Endodermal cell (in vitro differentiated cells): ENCODE measurements at regions not wholly inside any gene's neighbourhood (a gene's known extent, or its start where the extent isn't known, plus 50 kb on each side); places are given as distances from the start of the nearest gene placed in this dataset.

Source experiments
- DNase-seq: peaks from one replicate; pipeline ENCODE4 v3.0.0-alpha.2; 2017
- H3K27ac ChIP-seq: 2 replicates; pipeline ENCODE4 v1.5.1; 2013; ENCODE audit warnings: mild to moderate bottlenecking, low read depth, low read length, moderate library complexity
- H3K27me3 ChIP-seq: 2 replicates; pipeline ENCODE4 v1.6.1; 2013; ENCODE audit warnings: mild to moderate bottlenecking, low read length, moderate library complexity; ENCODE audit not compliant: insufficient read depth, control insufficient read depth, poor library complexity, severe bottlenecking
- H3K36me3 ChIP-seq: 2 replicates; pipeline ENCODE4 v1.7.0; 2013; ENCODE audit warnings: mild to moderate bottlenecking, low read length, moderate library complexity; ENCODE audit not compliant: control insufficient read depth, insufficient read depth
- H3K4me1 ChIP-seq: one replicate; pipeline ENCODE4 v1.7.0; 2013; ENCODE audit warnings: low read length; ENCODE audit not compliant: control insufficient read depth, insufficient read depth
- H3K4me3 ChIP-seq: 2 replicates; pipeline ENCODE4 v1.5.1; 2013; ENCODE audit warnings: mild to moderate bottlenecking, low read length, moderate library complexity
- H3K9ac ChIP-seq: 2 replicates; pipeline ENCODE4 v1.6.1; 2013; ENCODE audit warnings: mild to moderate bottlenecking, low read length, moderate library complexity; ENCODE audit not compliant: poor library complexity, severe bottlenecking; ENCODE audit errors: extremely low read depth
- H3K9me3 ChIP-seq: 2 replicates; pipeline ENCODE4 v1.6.1; 2013; ENCODE audit warnings: mild to moderate bottlenecking, low read length, moderate library complexity; ENCODE audit not compliant: control insufficient read depth
- H3K27ac Mint-ChIP-seq: 2 replicates; pipeline ENCODE4 v1.8.0; 2020; ENCODE audit warnings: mixed read lengths
- H3K27me3 Mint-ChIP-seq: 2 replicates; pipeline ENCODE4 v1.8.0; 2021; ENCODE audit warnings: mild to moderate bottlenecking, mixed read lengths; ENCODE audit not compliant: insufficient read depth
- H3K36me3 Mint-ChIP-seq: 2 replicates; pipeline ENCODE4 v1.8.0; 2020; ENCODE audit warnings: low read depth, mixed read lengths
- H3K4me1 Mint-ChIP-seq: 2 replicates; pipeline ENCODE4 v1.8.0; 2020; ENCODE audit warnings: mixed read lengths
- H3K4me3 Mint-ChIP-seq: 2 replicates; pipeline ENCODE4 v1.8.0; 2020; ENCODE audit warnings: mild to moderate bottlenecking, moderate library complexity, mixed read lengths
- H3K9me3 Mint-ChIP-seq: 2 replicates; pipeline ENCODE4 v1.8.0; 2020; ENCODE audit warnings: mild to moderate bottlenecking, mixed read lengths
- CTCF ChIP-seq: fragments of 200-600 bp; sonication (generic); conservative IDR thresholded peaks from 2 replicates; pipeline ENCODE4 v1.5.0; 2021; ENCODE audit warnings: antibody characterized with exemption, mild to moderate bottlenecking
- WGBS, 2 experiments: methylation state at CpG; one replicate each; pipeline versions ENCODE4 v1.1.5 to v1.1.7; 2013; ENCODE audit warnings: missing lambda C conversion rate in 2 of 2, mixed read lengths in 1 of 2; ENCODE audit not compliant: insufficient coverage in 1 of 2, insufficient read length in 1 of 2; 5-methylcytosine and 5-hydroxymethylcytosine counted together

- no peak overlapping the region for H3K9ac ChIP-seq
- H3K4me1 Mint-ChIP-seq, result peaks cover 6% of the 10 kb centered on the region
- H3K27ac ChIP-seq, result no peak overlapping the region
- no peaks in the 10 kb centered on the region for H3K36me3 Mint-ChIP-seq
- WGBS, 2 experiments, result 94 to 96% methylated on average over 4 to 5 of the region's 5 CpGs
- no peaks in the 10 kb centered on the region for H3K9me3 Mint-ChIP-seq
- DNase-seq, result no peak
- no peaks in the 10 kb centered on the region for H3K36me3 ChIP-seq
- H3K4me1 ChIP-seq, result no peaks in the 10 kb centered on the region
- no peak overlapping the region for H3K4me3 ChIP-seq
- H3K27me3 Mint-ChIP-seq, result no peaks in the 10 kb centered on the region
- no peak overlapping the region for H3K27ac Mint-ChIP-seq
- no peaks in the 10 kb centered on the region for H3K27me3 ChIP-seq
- H3K4me3 Mint-ChIP-seq, result no peak overlapping the region
- no peak for TF ChIP-seq CTCF
- H3K9me3 ChIP-seq, result no peaks in the 10 kb centered on the region
Observed at GRCh38 chr1:187456446-187456845, 627.7 kb downstream of the PLA2G4A start.

DNA sequence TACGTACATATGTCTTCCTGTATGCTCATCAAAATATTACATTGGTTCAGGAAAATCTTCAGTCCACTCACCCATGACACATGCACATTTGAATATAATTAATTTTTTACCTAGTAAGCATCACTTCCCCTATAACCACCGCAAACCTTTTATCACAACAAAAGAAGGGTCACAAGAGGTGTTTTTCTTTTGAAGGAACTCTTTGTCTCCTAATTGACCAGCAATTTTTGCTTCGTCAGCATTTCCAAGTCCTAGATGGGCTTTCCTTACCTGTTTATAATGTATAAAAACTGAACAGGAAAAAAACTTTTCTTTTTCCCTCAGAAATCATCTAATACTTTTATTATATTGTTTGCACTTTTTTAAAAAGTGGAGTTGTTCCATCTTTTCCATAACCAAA lies 631.3 kb downstream of the PLA2G4A start:
- TF ChIP-seq CTCF, result no peak
- Histone ChIP-seq H3K9ac (no peak overlapping the region), H3K36me3 (no peaks in the 10 kb centered on the region), H3K4me3 (no peak overlapping the region), H3K27ac (no peak overlapping the region), H3K9me3 (peaks cover 10% of the 10 kb centered on the region), H3K4me1 (no peaks in the 10 kb centered on the region), H3K27me3 (no peaks in the 10 kb centered on the region)
- H3K9me3 Mint-ChIP-seq, result peaks cover 6% of the 10 kb centered on the region
- H3K36me3 Mint-ChIP-seq, result no peaks in the 10 kb centered on the region
- no peak overlapping the region for H3K27ac Mint-ChIP-seq
- 90 to 93% methylated on average over 2 to 3 of the region's 3 CpGs for WGBS, 2 experiments
- H3K4me3 Mint-ChIP-seq, result no peak overlapping the region
- peaks cover 3% of the 10 kb centered on the region for H3K4me1 Mint-ChIP-seq
- no peaks in the 10 kb centered on the region for H3K27me3 Mint-ChIP-seq
- no peak for DNase-seq

DNA sequence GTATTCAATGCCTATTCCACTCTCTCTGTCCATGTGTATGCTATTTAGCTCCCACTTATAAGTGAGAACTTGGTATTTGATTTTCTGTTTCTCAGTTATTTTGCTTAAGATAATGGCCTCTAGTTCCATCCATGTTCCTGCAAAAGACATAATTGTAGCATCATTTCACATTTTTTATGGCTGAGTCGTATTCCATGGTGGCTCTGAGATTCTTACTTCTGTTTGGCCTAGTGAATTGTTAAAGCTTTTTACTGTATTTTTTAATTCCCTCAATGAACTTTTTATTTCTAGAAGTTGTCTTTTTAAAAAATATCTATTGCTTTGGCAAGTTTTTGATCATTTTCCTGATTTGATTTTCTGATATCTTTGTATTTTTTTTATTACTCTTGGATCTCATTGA lies 635.6 kb downstream of the PLA2G4A start:
- Histone ChIP-seq H3K27ac (no peak overlapping the region), H3K4me3 (no peak overlapping the region), H3K9ac (no peak overlapping the region), H3K36me3 (no peaks in the 10 kb centered on the region), H3K27me3 (no peaks in the 10 kb centered on the region), H3K9me3 (peaks cover 10% of the 10 kb centered on the region), H3K4me1 (no peaks in the 10 kb centered on the region)
- Mint-ChIP-seq H3K9me3 (peaks cover 9% of the 10 kb centered on the region), H3K27ac (no peak overlapping the region), H3K36me3 (no peaks in the 10 kb centered on the region), H3K27me3 (no peaks in the 10 kb centered on the region), H3K4me1 (peaks cover 3% of the 10 kb centered on the region), H3K4me3 (no peak overlapping the region)
- DNase-seq, result no peak
- WGBS, 2 experiments, result 80 to 100% methylated on average over 1 of the region's 1 CpG
- no peak for TF ChIP-seq CTCF
